ENCODE measurements at regions not wholly inside any gene's neighbourhood (a gene's known extent, or its start where the extent isn't known, plus 50 kb on each side); places are given as distances from the start of the nearest gene placed in this dataset.
"Not testable (repeated sequence)": the region's sequence is repeated elsewhere in the genome, so short reads cannot be mapped to it uniquely, and the experiment has no call there.

GRCh38 chr2:102892698-102893310 lies 131.0 kb downstream of the TMEM182 start:
- Histone ChIP-seq H3K9me3 (ENCODE audit: control insufficient read depth, insufficient read depth, low read length) (no peaks in the 10 kb centered on the region), H3K27me3 (ENCODE audit: control insufficient read depth, low read length) (no peaks in the 10 kb centered on the region), H3K9me2 (replicated peaks; ENCODE audit: control insufficient read depth, low read length) (no peaks in the 10 kb centered on the region), H3K4me1 (ENCODE audit: control insufficient read depth, low read length) (no peaks in the 10 kb centered on the region), H3K4me2 (ENCODE audit: low read length) (no peak overlapping the region), H3K36me3 (ENCODE audit: control insufficient read depth, low read length) (no peaks in the 10 kb centered on the region), H3F3A (ENCODE audit: control insufficient read depth, insufficient read depth) (no peaks in the 10 kb centered on the region), H3K4me3 (ENCODE audit: low read length) (no peak overlapping the region), H4K20me1 (ENCODE audit: control insufficient read depth, insufficient read depth, low read depth, low read length) (no peaks in the 10 kb centered on the region), H3K27ac (ENCODE audit: low read depth, low read length) (no peak overlapping the region), H3K79me2 (ENCODE audit: control insufficient read depth, low read length) (no peaks in the 10 kb centered on the region)
- TF ChIP-seq CTCF (IDR thresholded peaks at IDR 0.05; ENCODE audit: low read depth, low read length, poor library complexity, severe bottlenecking) (no peak), EZH2phosphoT487 (IDR thresholded peaks at IDR 0.05; ENCODE audit: borderline replicate concordance, low read length) (no peak)

- Histone ChIP-seq H3K9me2 (replicated peaks; ENCODE audit: control insufficient read depth, low read length) (no peaks in the 10 kb centered on the region), H3K27me3 (ENCODE audit: control insufficient read depth, low read length) (no peaks in the 10 kb centered on the region), H4K20me1 (ENCODE audit: control insufficient read depth, insufficient read depth, low read depth, low read length) (no peaks in the 10 kb centered on the region), H3F3A (ENCODE audit: control insufficient read depth, insufficient read depth) (no peaks in the 10 kb centered on the region), H3K9me3 (ENCODE audit: control insufficient read depth, insufficient read depth, low read length) (no peaks in the 10 kb centered on the region), H3K4me1 (ENCODE audit: control insufficient read depth, low read length) (no peaks in the 10 kb centered on the region), H3K4me3 (ENCODE audit: low read length) (no peak overlapping the region), H3K4me2 (ENCODE audit: low read length) (no peak overlapping the region), H3K79me2 (ENCODE audit: control insufficient read depth, low read length) (no peaks in the 10 kb centered on the region), H3K27ac (ENCODE audit: low read depth, low read length) (no peak overlapping the region), H3K36me3 (ENCODE audit: control insufficient read depth, low read length) (no peaks in the 10 kb centered on the region)
- TF ChIP-seq CTCF (IDR thresholded peaks at IDR 0.05; ENCODE audit: low read depth, low read length, poor library complexity, severe bottlenecking) (no peak), EZH2phosphoT487 (IDR thresholded peaks at IDR 0.05; ENCODE audit: borderline replicate concordance, low read length) (no peak)
These were observed 132.0 kb downstream of the TMEM182 start for GRCh38 chr2:102893870-102894269.

DNA sequence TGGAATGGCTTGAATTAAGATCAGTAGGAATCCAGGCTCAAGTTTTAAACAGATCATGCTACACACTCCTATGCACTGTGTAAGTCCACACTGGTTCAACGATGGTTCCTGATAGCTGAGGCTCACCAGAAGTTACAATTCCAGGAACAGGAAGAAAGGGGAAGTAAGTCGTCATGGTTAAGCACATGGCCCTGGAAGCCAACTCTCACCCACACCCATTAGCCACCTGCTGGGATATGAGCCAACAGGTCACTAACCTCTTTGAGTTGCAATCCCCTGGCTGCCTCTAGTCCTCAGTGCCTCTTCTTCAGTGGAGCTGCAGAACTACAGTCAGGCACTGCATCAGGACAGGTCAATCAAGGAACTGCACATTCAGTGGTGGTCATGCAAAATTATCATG lies 133.5 kb downstream of the TMEM182 start:
- Histone ChIP-seq H3K4me3 (ENCODE audit: low read length) (no peak overlapping the region), H3K4me2 (ENCODE audit: low read length) (no peak overlapping the region), H3K79me2 (ENCODE audit: control insufficient read depth, low read length) (no peaks in the 10 kb centered on the region), H3K27ac (ENCODE audit: low read depth, low read length) (no peak overlapping the region), H3K9me2 (replicated peaks; ENCODE audit: control insufficient read depth, low read length) (no peaks in the 10 kb centered on the region), H3F3A (ENCODE audit: control insufficient read depth, insufficient read depth) (no peaks in the 10 kb centered on the region), H4K20me1 (ENCODE audit: control insufficient read depth, insufficient read depth, low read depth, low read length) (no peaks in the 10 kb centered on the region), H3K27me3 (ENCODE audit: control insufficient read depth, low read length) (no peaks in the 10 kb centered on the region), H3K36me3 (ENCODE audit: control insufficient read depth, low read length) (no peaks in the 10 kb centered on the region), H3K9me3 (ENCODE audit: control insufficient read depth, insufficient read depth, low read length) (no peaks in the 10 kb centered on the region), H3K4me1 (ENCODE audit: control insufficient read depth, low read length) (no peaks in the 10 kb centered on the region)
- TF ChIP-seq EZH2phosphoT487 (IDR thresholded peaks at IDR 0.05; ENCODE audit: borderline replicate concordance, low read length), result no peak
- TF ChIP-seq CTCF (IDR thresholded peaks at IDR 0.05; ENCODE audit: low read depth, low read length, poor library complexity, severe bottlenecking), result no peak

DNA sequence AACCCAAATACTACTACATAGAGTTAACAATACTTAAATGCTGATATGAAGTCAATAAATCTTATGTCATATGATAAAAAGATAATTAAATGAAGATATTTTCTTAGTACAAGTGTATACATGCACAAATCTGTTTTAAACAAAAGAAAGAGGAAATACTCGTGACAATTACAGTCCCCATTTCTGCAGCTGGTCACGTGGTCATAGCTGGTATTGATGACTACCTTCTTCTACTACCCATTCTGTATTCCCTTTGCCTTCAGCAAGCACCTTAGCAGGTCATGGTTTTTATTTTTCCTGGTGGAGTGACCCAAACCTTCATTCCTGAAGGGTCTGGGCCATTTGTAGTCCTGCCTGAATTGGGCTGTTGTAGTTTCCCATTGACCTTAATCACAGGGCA lies 147.4 kb downstream of the TMEM182 start:
- not testable (repeated sequence) for H3K9me3 ChIP-seq (ENCODE audit: control insufficient read depth, insufficient read depth, low read length); H3K9me2 ChIP-seq (replicated peaks; ENCODE audit: control insufficient read depth, low read length); H3K27ac ChIP-seq (ENCODE audit: low read depth, low read length); H3K36me3 ChIP-seq (ENCODE audit: control insufficient read depth, low read length); H3F3A ChIP-seq (ENCODE audit: control insufficient read depth, insufficient read depth); H3K79me2 ChIP-seq (ENCODE audit: control insufficient read depth, low read length); H3K4me3 ChIP-seq (ENCODE audit: low read length); H3K4me1 ChIP-seq (ENCODE audit: control insufficient read depth, low read length); H3K4me2 ChIP-seq (ENCODE audit: low read length); H4K20me1 ChIP-seq (ENCODE audit: control insufficient read depth, insufficient read depth, low read depth, low read length); H3K27me3 ChIP-seq (ENCODE audit: control insufficient read depth, low read length)

Data from DOHH2 (cell line).